Gastroesophageal sphincter (tissue), 3 donors: ENCODE measurements at regions not wholly inside any gene's neighbourhood (a gene's known extent, or its start where the extent isn't known, plus 50 kb on each side); places are given as distances from the start of the nearest gene placed in this dataset.

Source experiments
- CTCF ChIP-seq, 4 experiments: fragments of 200-600 bp in 2 of 4; fragments of 450-650 bp in 2 of 4; sonication (generic) in 1 of 4; IDR thresholded peaks; one replicate each; pipeline ENCODE4 v1.5.1; 2017 to 2019; ENCODE audit warnings: antibody characterized with exemption in 4 of 4, mild to moderate bottlenecking in 2 of 4, moderate library complexity in 2 of 4
- POLR2A ChIP-seq, 2 donors: fragments of 450-650 bp; IDR thresholded peaks; one replicate each; pipeline ENCODE4 v1.6.1; 2017; ENCODE audit warnings: antibody characterized with exemption in 2 of 2, mild to moderate bottlenecking in 2 of 2, moderate library complexity in 1 of 2
- POLR2AphosphoS5 ChIP-seq: sonication (generic); formaldehyde crosslinking; IDR thresholded peaks from one replicate; pipeline ENCODE4 v1.6.1; 2017; ENCODE audit warnings: antibody characterized with exemption

- TF ChIP-seq CTCF (IDR thresholded peaks at IDR 0.05) (no peak), POLR2AphosphoS5 (no peak), POLR2A (IDR thresholded peaks at IDR 0.05) (no peak)
Measured at GRCh38 chr14:105844047-105844630, 317.8 kb downstream of the TMEM121 start.
